Smooth muscle cell (in vitro differentiated cells): ENCODE measurements at regions not wholly inside any gene's neighbourhood (a gene's known extent, or its start where the extent isn't known, plus 50 kb on each side); places are given as distances from the start of the nearest gene placed in this dataset.

ENCODE experiments used
- DNase-seq: peaks from one replicate; lab custom pipeline; 2025; ENCODE audit not compliant: unreplicated experiment; lab: John Stamatoyannopoulos, UW
- H2AFZ ChIP-seq: fragments of 200-600 bp; sonication (generic); 2 replicates; pipeline ENCODE4 v1.6.0; 2016; ENCODE audit warnings: antibody characterized with exemption, low read depth, mild to moderate bottlenecking
- H3F3A ChIP-seq: fragments of 200-600 bp; sonication (generic); 2 replicates; pipeline ENCODE4 v1.6.0; 2017; ENCODE audit warnings: antibody characterized with exemption, low read depth
- H3K27ac ChIP-seq: fragments of 200-600 bp; sonication (generic); 2 replicates; pipeline ENCODE4 v1.5.1; 2016; ENCODE audit warnings: low read depth, mild to moderate bottlenecking
- H3K27me3 ChIP-seq: fragments of 200-600 bp; sonication (generic); 2 replicates; pipeline ENCODE4 v1.6.1; 2016; ENCODE audit warnings: low read depth, mild to moderate bottlenecking
- H3K36me3 ChIP-seq: fragments of 200-600 bp; sonication (generic); 2 replicates; pipeline ENCODE4 v1.5.1; 2016; ENCODE audit warnings: low read depth
- H3K4me1 ChIP-seq: fragments of 200-600 bp; sonication (generic); 2 replicates; pipeline ENCODE4 v1.5.1; 2016; ENCODE audit warnings: low read depth
- H3K4me2 ChIP-seq: fragments of 200-600 bp; sonication (generic); 2 replicates; pipeline ENCODE4 v1.6.0; 2016; ENCODE audit warnings: mild to moderate bottlenecking
- H3K4me3 ChIP-seq: fragments of 200-600 bp; sonication (generic); 2 replicates; pipeline ENCODE4 v1.5.1; 2016; ENCODE audit warnings: mild to moderate bottlenecking
- H3K79me2 ChIP-seq: fragments of 200-600 bp; sonication (generic); 2 replicates; pipeline ENCODE4 v1.6.0; 2016; ENCODE audit warnings: low read depth, mild to moderate bottlenecking
- H3K9ac ChIP-seq: fragments of 200-600 bp; sonication (generic); 2 replicates; pipeline ENCODE4 v1.6.0; 2016; ENCODE audit warnings: low read depth
- H3K9me3 ChIP-seq: fragments of 200-600 bp; sonication (generic); replicated peaks from 2 replicates; pipeline ENCODE4 v1.5.1; 2016; ENCODE audit warnings: low read depth
- H4K20me1 ChIP-seq: fragments of 200-600 bp; sonication (generic); 2 replicates; pipeline ENCODE4 v1.6.0; 2016; ENCODE audit warnings: low read depth
- CTCF ChIP-seq: fragments of 200-600 bp; sonication (generic); IDR thresholded peaks from 2 replicates; pipeline ENCODE4 v1.5.1; 2017; ENCODE audit warnings: borderline replicate concordance, mild to moderate bottlenecking, antibody characterized with exemption; ENCODE audit not compliant: insufficient read depth, poor library complexity, severe bottlenecking
- WGBS: methylation state at CpG from one replicate; pipeline ENCODE4 v1.1.7; 2016; ENCODE audit warnings: low lambda C conversion rate; 5-methylcytosine and 5-hydroxymethylcytosine counted together

GRCh38 chr9:85292261-85292660 lies 449.5 kb downstream of the AGTPBP1 start:
- no peaks in the 10 kb centered on the region for H4K20me1 ChIP-seq
- no peak overlapping the region for H3K4me2 ChIP-seq
- H3K4me3 ChIP-seq = no peak overlapping the region
- TF ChIP-seq CTCF = no peak
- H3K27me3 ChIP-seq = peaks cover 14% of the 10 kb centered on the region
- H3K4me1 ChIP-seq = no peaks in the 10 kb centered on the region
- H3F3A ChIP-seq = no peaks in the 10 kb centered on the region
- no peak overlapping the region for H3K27ac ChIP-seq
- H2AFZ ChIP-seq = no peak overlapping the region
- no peaks in the 10 kb centered on the region for H3K79me2 ChIP-seq
- no peak overlapping the region for H3K9ac ChIP-seq
- H3K9me3 ChIP-seq = no peaks in the 10 kb centered on the region
- DNase-seq = no peak
- H3K36me3 ChIP-seq = no peaks in the 10 kb centered on the region
- 79% methylated on average over 4 of the region's 4 CpGs for WGBS

GRCh38 chr9:85291266-85291665 lies 450.5 kb downstream of the AGTPBP1 start:
- 85% methylated on average over 6 of the region's 6 CpGs for WGBS
- Histone ChIP-seq H3K36me3 (no peaks in the 10 kb centered on the region), H3K4me1 (no peaks in the 10 kb centered on the region), H3F3A (no peaks in the 10 kb centered on the region), H3K27me3 (peaks cover 14% of the 10 kb centered on the region), H3K4me3 (no peak overlapping the region), H3K9ac (no peak overlapping the region), H4K20me1 (no peaks in the 10 kb centered on the region), H3K9me3 (no peaks in the 10 kb centered on the region), H2AFZ (no peak overlapping the region), H3K27ac (no peak overlapping the region), H3K4me2 (no peak overlapping the region), H3K79me2 (no peaks in the 10 kb centered on the region)
- no peak for TF ChIP-seq CTCF
- DNase-seq = no peak

- TF ChIP-seq CTCF = no peak
- H3K36me3 ChIP-seq = no peaks in the 10 kb centered on the region
- WGBS = 87% methylated on average over 20 of the region's 21 CpGs
- no peak overlapping the region for H3K4me2 ChIP-seq
- no peak for DNase-seq
- no peaks in the 10 kb centered on the region for H3K4me1 ChIP-seq
- no peaks in the 10 kb centered on the region for H3K9me3 ChIP-seq
- no peaks in the 10 kb centered on the region for H4K20me1 ChIP-seq
- peaks cover 14% of the 10 kb centered on the region for H3K27me3 ChIP-seq
- no peak overlapping the region for H3K4me3 ChIP-seq
- no peak overlapping the region for H2AFZ ChIP-seq
- H3K79me2 ChIP-seq = no peaks in the 10 kb centered on the region
- H3K27ac ChIP-seq = no peak overlapping the region
- H3F3A ChIP-seq = no peaks in the 10 kb centered on the region
- no peak overlapping the region for H3K9ac ChIP-seq
Measured at GRCh38 chr9:85290019-85290418, 451.7 kb downstream of the AGTPBP1 start.

- no peak for DNase-seq
- Histone ChIP-seq H3K9ac (no peak overlapping the region), H3K27me3 (peaks cover 14% of the 10 kb centered on the region), H3K9me3 (no peaks in the 10 kb centered on the region), H3F3A (no peaks in the 10 kb centered on the region), H3K4me3 (no peak overlapping the region), H3K27ac (no peak overlapping the region), H3K4me2 (no peak overlapping the region), H3K79me2 (no peaks in the 10 kb centered on the region), H3K4me1 (no peaks in the 10 kb centered on the region), H3K36me3 (no peaks in the 10 kb centered on the region), H4K20me1 (no peaks in the 10 kb centered on the region), H2AFZ (no peak overlapping the region)
- WGBS = 95% methylated on average over 17 of the region's 18 CpGs
- no peak for TF ChIP-seq CTCF
Measured at GRCh38 chr9:85289142-85289541, 452.6 kb downstream of the AGTPBP1 start.
